GM23338 (cell line): ENCODE measurements at regions not wholly inside any gene's neighbourhood (a gene's known extent, or its start where the extent isn't known, plus 50 kb on each side); places are given as distances from the start of the nearest gene placed in this dataset.

Experiments used
- ATAC-seq: fragments of 200-7000 bp; cut with Tn5 transposase; 3 replicates; pipeline ENCODE4 v1.9.1; 2020
- DNase-seq: peaks from one replicate; pipeline ENCODE4 v3.0.0-alpha.2; 2015; ENCODE audit warnings: low spot score
- H2AFZ ChIP-seq: fragments of 200-600 bp; sonication (generic); 2 replicates; pipeline ENCODE4 v1.8.0; 2016; ENCODE audit warnings: antibody characterized with exemption, mild to moderate bottlenecking, moderate library complexity
- H3F3A ChIP-seq: fragments of 200-600 bp; sonication (generic); replicated peaks from 2 replicates; pipeline ENCODE4 v1.8.0; 2017; ENCODE audit warnings: antibody characterized with exemption, mixed run types, low read depth
- H3K27ac ChIP-seq: fragments of 200-600 bp; sonication (generic); 2 replicates; pipeline ENCODE4 v1.6.1; 2016; ENCODE audit warnings: low read depth
- H3K27me3 ChIP-seq: fragments of 200-600 bp; sonication (generic); 2 replicates; pipeline ENCODE4 v1.8.0; 2016; ENCODE audit warnings: mild to moderate bottlenecking, mixed run types, moderate library complexity; ENCODE audit not compliant: insufficient read depth
- H3K36me3 ChIP-seq: fragments of 200-600 bp; sonication (generic); 2 replicates; pipeline ENCODE4 v1.8.0; 2016; ENCODE audit warnings: mild to moderate bottlenecking; ENCODE audit not compliant: insufficient read depth
- H3K4me1 ChIP-seq: fragments of 200-600 bp; sonication (generic); 2 replicates; pipeline ENCODE4 v1.8.0; 2016; ENCODE audit warnings: mild to moderate bottlenecking, moderate library complexity; ENCODE audit not compliant: insufficient read depth
- H3K4me2 ChIP-seq: fragments of 200-600 bp; sonication (generic); 2 replicates; pipeline ENCODE4 v1.7.1; 2017; ENCODE audit warnings: mixed run types
- H3K4me3 ChIP-seq: fragments of 200-600 bp; sonication (generic); 2 replicates; pipeline ENCODE4 v1.6.1; 2016; ENCODE audit warnings: mixed run types
- H3K79me2 ChIP-seq: fragments of 200-600 bp; sonication (generic); replicated peaks from 2 replicates; pipeline ENCODE4 v1.8.0; 2017; ENCODE audit warnings: mild to moderate bottlenecking; ENCODE audit not compliant: insufficient read depth
- H3K9me2 ChIP-seq: fragments of 200-600 bp; sonication (generic); 2 replicates; pipeline ENCODE4 v1.8.0; 2017; ENCODE audit not compliant: insufficient read depth
- H4K20me1 ChIP-seq: fragments of 200-600 bp; sonication (generic); replicated peaks from 2 replicates; pipeline ENCODE4 v1.8.0; 2017; ENCODE audit warnings: mild to moderate bottlenecking; ENCODE audit not compliant: insufficient read depth
- H3K27ac Mint-ChIP-seq: 2 replicates; pipeline ENCODE4 v1.8.0; 2020; ENCODE audit warnings: inconsistent platforms, mild to moderate bottlenecking, moderate library complexity, mixed read lengths
- H3K27me3 Mint-ChIP-seq: 3 replicates; pipeline ENCODE4 v1.8.0; 2022; ENCODE audit warnings: low read depth, mild to moderate bottlenecking, moderate library complexity, mixed read lengths, inconsistent platforms; ENCODE audit not compliant: insufficient read depth, poor library complexity
- H3K36me3 Mint-ChIP-seq: 3 replicates; pipeline ENCODE4 v1.8.0; 2021; ENCODE audit warnings: low read depth, mild to moderate bottlenecking, inconsistent platforms, moderate library complexity, mixed read lengths
- H3K4me1 Mint-ChIP-seq: 3 replicates; pipeline ENCODE4 v1.8.0; 2020; ENCODE audit warnings: mild to moderate bottlenecking, inconsistent platforms, mixed read lengths
- H3K4me3 Mint-ChIP-seq: 3 replicates; pipeline ENCODE4 v1.8.0; 2021; ENCODE audit warnings: moderate library complexity, mild to moderate bottlenecking, inconsistent platforms, mixed read lengths
- H3K9me3 Mint-ChIP-seq: 3 replicates; pipeline ENCODE4 v1.8.0; 2020; ENCODE audit warnings: moderate library complexity, mild to moderate bottlenecking, inconsistent platforms, mixed read lengths
- CREB1 ChIP-seq: fragments of 250-450 bp; sonication (Bioruptor Pico); IDR thresholded peaks from 2 replicates; pipeline ENCODE4 v1.5.0; 2020; ENCODE audit warnings: low read depth, mild to moderate bottlenecking, moderate library complexity
- ETS1 ChIP-seq: IDR thresholded peaks from 2 replicates; pipeline ENCODE4 v1.6.1; 2016; ENCODE audit warnings: antibody characterized with exemption
- EZH2 ChIP-seq: fragments of 200-600 bp; sonication (generic); IDR thresholded peaks from one replicate; pipeline ENCODE4 v1.8.0; 2017; ENCODE audit warnings: antibody characterized with exemption, mild to moderate bottlenecking, low read depth; ENCODE audit not compliant: unreplicated experiment
- JUNB ChIP-seq: IDR thresholded peaks from one replicate; pipeline ENCODE4 v1.6.1; 2016; ENCODE audit warnings: antibody characterized with exemption; ENCODE audit not compliant: unreplicated experiment
- NANOG ChIP-seq: IDR thresholded peaks from 2 replicates; pipeline ENCODE4 v1.6.1; 2016; ENCODE audit warnings: antibody characterized with exemption, borderline replicate concordance
- REST ChIP-seq: IDR thresholded peaks from one replicate; pipeline ENCODE4 v1.6.1; 2018; ENCODE audit warnings: antibody characterized with exemption; ENCODE audit not compliant: unreplicated experiment
- ZNF462 ChIP-seq: fragments of 250-450 bp; sonication (Bioruptor Pico); IDR thresholded peaks from 2 replicates; pipeline ENCODE4 v1.5.0; 2020; ENCODE audit warnings: mild to moderate bottlenecking, moderate library complexity
- TF ChIP-seq, protein P1 (sequence below), 2 experiments: fragments of 200-600 bp in 1 of 2; sonication (generic) in 1 of 2; conservative IDR thresholded peaks; 2 replicates each; pipeline versions ENCODE4 v1.5.1 to v1.6.1; 2016 to 2017; ENCODE audit warnings: antibody characterized with exemption in 2 of 2, low read depth in 2 of 2, mild to moderate bottlenecking in 2 of 2, moderate library complexity in 1 of 2

DNA sequence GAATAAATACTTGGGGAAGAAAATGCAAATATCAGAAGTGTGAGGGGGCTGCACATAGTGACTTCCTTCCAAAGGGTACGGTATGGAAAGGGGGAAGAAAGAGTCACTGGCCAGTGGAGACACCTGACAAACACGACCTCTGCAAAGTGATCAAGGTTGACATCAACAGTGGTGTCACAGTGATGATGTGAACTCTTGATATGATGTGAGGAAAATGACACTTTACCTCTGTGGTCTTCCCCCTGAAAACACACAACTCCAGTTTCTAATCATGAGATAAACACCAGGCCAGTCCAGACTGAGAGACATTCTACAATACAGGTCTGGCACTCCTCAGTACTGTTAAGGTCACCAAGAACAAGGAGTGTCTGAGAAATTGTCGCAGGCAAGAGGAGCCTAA, 169.7 kb downstream of the BUB3 start (continued):
- TF ChIP-seq ZNF462 (CRISPR knock-in tag) = no peak
- no peak for TF ChIP-seq CREB1 (CRISPR knock-in tag)
- no peak for TF ChIP-seq NANOG
- no peak for TF ChIP-seq REST

DNA sequence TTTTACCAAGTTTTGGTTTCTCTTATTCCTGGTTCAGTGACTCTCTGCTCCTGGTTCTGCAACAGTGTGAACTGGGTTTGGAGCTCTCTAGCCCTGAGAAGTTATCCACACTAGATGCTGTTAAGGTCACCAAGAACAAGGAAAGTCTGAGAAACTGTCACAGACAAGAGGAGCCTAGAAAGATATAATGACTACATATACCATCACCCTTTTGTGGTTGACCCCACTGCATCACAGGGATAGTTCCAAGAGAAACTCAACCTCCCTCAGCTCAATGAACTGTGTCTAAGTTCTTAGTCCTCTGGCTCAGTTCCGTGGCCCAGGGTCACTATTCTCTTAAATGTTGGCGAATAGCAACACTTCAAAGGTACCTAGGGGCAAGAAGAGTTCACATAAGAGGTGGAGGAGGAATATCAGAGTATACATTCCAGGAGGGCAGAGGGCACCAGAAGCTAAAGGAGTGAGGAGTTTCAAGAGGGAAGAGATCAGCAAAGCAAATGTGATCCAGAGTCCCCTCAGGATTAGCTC, 171.5 kb downstream of the BUB3 start:
- no peaks in the 10 kb centered on the region; the same call in 2 of the 3 replicates for H3K4me1 Mint-ChIP-seq
- TF ChIP-seq REST (no peak), EZH2 (no peak), ETS1 (no peak), JUNB (no peak)
- TF ChIP-seq, protein P1, sequence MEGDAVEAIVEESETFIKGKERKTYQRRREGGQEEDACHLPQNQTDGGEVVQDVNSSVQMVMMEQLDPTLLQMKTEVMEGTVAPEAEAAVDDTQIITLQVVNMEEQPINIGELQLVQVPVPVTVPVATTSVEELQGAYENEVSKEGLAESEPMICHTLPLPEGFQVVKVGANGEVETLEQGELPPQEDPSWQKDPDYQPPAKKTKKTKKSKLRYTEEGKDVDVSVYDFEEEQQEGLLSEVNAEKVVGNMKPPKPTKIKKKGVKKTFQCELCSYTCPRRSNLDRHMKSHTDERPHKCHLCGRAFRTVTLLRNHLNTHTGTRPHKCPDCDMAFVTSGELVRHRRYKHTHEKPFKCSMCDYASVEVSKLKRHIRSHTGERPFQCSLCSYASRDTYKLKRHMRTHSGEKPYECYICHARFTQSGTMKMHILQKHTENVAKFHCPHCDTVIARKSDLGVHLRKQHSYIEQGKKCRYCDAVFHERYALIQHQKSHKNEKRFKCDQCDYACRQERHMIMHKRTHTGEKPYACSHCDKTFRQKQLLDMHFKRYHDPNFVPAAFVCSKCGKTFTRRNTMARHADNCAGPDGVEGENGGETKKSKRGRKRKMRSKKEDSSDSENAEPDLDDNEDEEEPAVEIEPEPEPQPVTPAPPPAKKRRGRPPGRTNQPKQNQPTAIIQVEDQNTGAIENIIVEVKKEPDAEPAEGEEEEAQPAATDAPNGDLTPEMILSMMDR (conservative IDR thresholded peaks at IDR 0.05; ENCODE audit: low read depth in 2 of 2) = no peak

More for the DNA sequence above, 171.5 kb downstream of the BUB3 start:
- Histone ChIP-seq H3K36me3 (no peaks in the 10 kb centered on the region; the same call in none of the 2 replicates), H3K27me3 (no peaks in the 10 kb centered on the region), H3K4me2 (no peak overlapping the region), H4K20me1 (no peaks in the 10 kb centered on the region), H3K79me2 (no peaks in the 10 kb centered on the region), H3K9me2 (0 out of 2 replicates have a peak, but pooled peaks cover 8% of the 10 kb centered on the region), H2AFZ (no peak overlapping the region), H3K4me3 (no peak overlapping the region), H3K27ac (no peak overlapping the region), H3F3A (no peaks in the 10 kb centered on the region), H3K4me1 (no peaks in the 10 kb centered on the region)
- Mint-ChIP-seq H3K4me3 (no peak overlapping the region), H3K9me3 (peaks cover 2% of the 10 kb centered on the region; the same call in 1 of the 3 replicates), H3K36me3 (peaks cover 6% of the 10 kb centered on the region; the same call in 2 of the 3 replicates), H3K27me3 (peaks cover 4% of the 10 kb centered on the region), H3K27ac (no peak overlapping the region)
- DNase-seq (no peak), ATAC-seq (no peak)
